Gastroesophageal sphincter (tissue), 4 donors: ENCODE measurements at regions not wholly inside any gene's neighbourhood (a gene's known extent, or its start where the extent isn't known, plus 50 kb on each side); places are given as distances from the start of the nearest gene placed in this dataset.

ENCODE experiments used
- ATAC-seq: fragments of 150-250 bp; one replicate; pipeline ENCODE4 v1.9.1; 2016; ENCODE audit warnings: mild to moderate bottlenecking, moderate library complexity
- H3K27ac ChIP-seq, 4 donors: fragments of 200-600 bp; sonication (generic) in 3 of 4; 1 replicate in 3 of 4; 2 replicates in 1 of 4; pipeline ENCODE4 v1.5.1; 2016 to 2019
- H3K27me3 ChIP-seq: fragments of 200-600 bp; sonication (generic); one replicate; pipeline ENCODE4 v1.5.1; 2019
- H3K36me3 ChIP-seq, 2 donors: fragments of 200-600 bp; sonication (generic); one replicate each; pipeline ENCODE4 v1.5.1; 2019; ENCODE audit warnings: control low read depth in 1 of 2
- H3K4me1 ChIP-seq, 3 donors: fragments of 200-600 bp; sonication (generic); 1 replicate in 2 of 3; 2 replicates in 1 of 3; pipeline ENCODE4 v1.5.1; 2016 to 2019; ENCODE audit warnings: control low read depth in 2 of 3
- H3K4me3 ChIP-seq, 2 donors: fragments of 200-600 bp; sonication (generic); one replicate each; pipeline ENCODE4 v1.5.1; 2019; ENCODE audit warnings: mild to moderate bottlenecking in 1 of 2, moderate library complexity in 1 of 2
- H3K9me3 ChIP-seq, 3 donors: fragments of 200-600 bp; sonication (generic); one replicate each; pipeline ENCODE4 v1.5.1; 2017 to 2019; ENCODE audit warnings: control low read depth in 2 of 3
- CTCF ChIP-seq, 4 experiments: fragments of 200-600 bp in 2 of 4; fragments of 450-650 bp in 2 of 4; sonication (generic) in 1 of 4; IDR thresholded peaks; one replicate each; pipeline ENCODE4 v1.5.1; 2017 to 2019; ENCODE audit warnings: antibody characterized with exemption in 4 of 4, mild to moderate bottlenecking in 2 of 4, moderate library complexity in 2 of 4
- EP300 ChIP-seq: sonication (generic); formaldehyde crosslinking; IDR thresholded peaks from one replicate; pipeline ENCODE4 v1.6.1; 2017; ENCODE audit warnings: antibody characterized with exemption, mild to moderate bottlenecking
- POLR2A ChIP-seq, 2 donors: fragments of 450-650 bp; IDR thresholded peaks; one replicate each; pipeline ENCODE4 v1.6.1; 2017; ENCODE audit warnings: antibody characterized with exemption in 2 of 2, mild to moderate bottlenecking in 2 of 2, moderate library complexity in 1 of 2
- POLR2AphosphoS5 ChIP-seq: sonication (generic); formaldehyde crosslinking; IDR thresholded peaks from one replicate; pipeline ENCODE4 v1.6.1; 2017; ENCODE audit warnings: antibody characterized with exemption
- WGBS, 2 donors: methylation state at CpG; one replicate each; pipeline ENCODE4 v1.1.5; 2018; ENCODE audit warnings: low coverage in 1 of 2; 5-methylcytosine and 5-hydroxymethylcytosine counted together

DNA sequence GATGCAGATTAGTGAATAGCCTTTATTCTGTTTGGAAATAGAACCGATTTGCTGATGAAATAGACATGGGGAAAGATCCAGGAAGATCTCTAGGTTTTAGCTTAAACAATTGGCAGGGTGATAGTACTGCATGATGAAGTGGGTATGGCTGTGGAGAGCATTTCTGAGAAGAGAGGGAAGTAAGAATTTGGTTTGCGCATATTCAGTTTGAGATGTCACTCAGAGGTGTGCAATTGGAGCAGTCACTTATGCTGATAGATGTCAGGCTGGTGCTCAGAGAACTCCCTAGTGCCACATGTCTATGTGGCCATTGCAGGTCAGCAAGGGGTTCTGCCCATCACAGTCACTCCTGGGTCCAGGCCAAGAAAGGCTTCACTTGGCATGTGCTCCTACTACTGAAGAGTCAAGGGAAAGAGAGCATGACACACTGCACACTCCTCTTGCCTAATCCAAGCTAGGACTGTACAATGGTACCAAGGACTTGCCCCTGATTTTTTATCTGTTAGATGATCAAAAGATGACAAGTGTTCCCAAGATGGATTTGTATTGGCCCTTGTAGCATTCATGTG lies 57.2 kb upstream of the ST8SIA2 start:
- peaks cover 0 to 13% (median 0%) of the 10 kb centered on the region in 3 donors for H3K9me3 ChIP-seq
- no peak for ATAC-seq
- TF ChIP-seq CTCF (IDR thresholded peaks at IDR 0.05) (no peak), EP300 (no peak), POLR2A (IDR thresholded peaks at IDR 0.05) (no peak), POLR2AphosphoS5 (no peak)
- H3K27me3 ChIP-seq: peaks cover 12% of the 10 kb centered on the region
- H3K36me3 ChIP-seq: no peaks in the 10 kb centered on the region
- no peaks in the 10 kb centered on the region for H3K4me1 ChIP-seq
- H3K27ac ChIP-seq: no peak overlapping the region
- H3K4me3 ChIP-seq: no peak overlapping the region
- WGBS, 2 donors: 55 to 100% methylated on average over 1 of the region's 2 CpGs

DNA sequence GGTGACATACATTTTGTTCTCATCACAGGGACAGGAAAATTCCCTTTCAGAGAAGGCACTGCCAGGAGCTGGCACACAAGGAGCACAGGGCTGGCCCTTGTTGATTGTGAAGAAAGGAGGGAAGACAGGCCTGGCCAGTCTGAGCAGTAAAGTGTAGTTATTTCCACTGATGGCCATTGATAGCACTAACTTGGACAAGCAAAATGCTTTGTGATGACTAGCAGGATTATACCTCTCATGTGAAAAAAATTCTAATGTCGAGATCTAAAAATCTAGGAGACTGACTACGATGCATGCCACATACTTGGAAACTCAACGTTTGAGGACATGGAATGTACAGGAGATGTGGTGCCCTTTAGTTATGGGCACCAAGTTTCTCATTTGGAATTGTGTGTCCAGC lies 54.3 kb upstream of the ST8SIA2 start:
- Histone ChIP-seq H3K36me3 (no peaks in the 10 kb centered on the region), H3K4me1 (no peaks in the 10 kb centered on the region), H3K4me3 (no peak overlapping the region), H3K9me3 (no peaks in the 10 kb centered on the region), H3K27ac (no peak overlapping the region), H3K27me3 (peaks cover 33% of the 10 kb centered on the region)
- no peak for TF ChIP-seq CTCF (IDR thresholded peaks at IDR 0.05)
- TF ChIP-seq POLR2AphosphoS5: no peak
- no peak for TF ChIP-seq POLR2A (IDR thresholded peaks at IDR 0.05)
- no peak for TF ChIP-seq EP300
- ATAC-seq: no peak
- WGBS, 2 donors: 60 to 87% methylated on average over 1 to 3 of the region's 3 CpGs
